LNCAP (cell line): ENCODE measurements at regions not wholly inside any gene's neighbourhood (a gene's known extent, or its start where the extent isn't known, plus 50 kb on each side); places are given as distances from the start of the nearest gene placed in this dataset.

Experiments used
- TF ChIP-seq, protein P1 (sequence below): fragments of 450-650 bp; IDR thresholded peaks from 2 replicates; pipeline ENCODE4 v1.5.1; 2017; ENCODE audit warnings: mild to moderate bottlenecking

DNA sequence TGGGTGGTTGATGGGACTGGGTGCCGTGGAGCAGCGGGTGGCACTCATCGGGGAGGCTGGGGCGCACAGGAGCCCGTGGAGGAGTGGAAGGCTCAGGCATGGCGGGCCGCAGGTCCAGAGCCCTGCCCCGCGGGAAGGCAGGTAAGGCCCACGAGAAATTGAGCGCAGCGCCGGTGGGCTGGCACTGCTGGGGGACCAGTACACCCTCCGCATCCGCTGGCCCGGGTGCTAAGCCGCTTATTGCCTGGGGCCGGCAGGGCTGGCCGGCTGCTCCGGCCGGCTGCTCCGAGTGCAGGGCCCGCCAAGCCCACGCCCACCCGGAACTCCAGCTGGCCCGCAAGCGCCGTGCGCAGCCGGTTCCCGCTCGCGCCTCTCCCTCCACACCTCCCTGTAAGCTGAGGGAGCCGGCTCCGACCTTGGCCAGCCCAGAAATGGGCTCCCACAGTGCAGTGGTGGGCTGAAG lies 85.1 kb upstream of the FAT4 start:
- TF ChIP-seq, protein P1, sequence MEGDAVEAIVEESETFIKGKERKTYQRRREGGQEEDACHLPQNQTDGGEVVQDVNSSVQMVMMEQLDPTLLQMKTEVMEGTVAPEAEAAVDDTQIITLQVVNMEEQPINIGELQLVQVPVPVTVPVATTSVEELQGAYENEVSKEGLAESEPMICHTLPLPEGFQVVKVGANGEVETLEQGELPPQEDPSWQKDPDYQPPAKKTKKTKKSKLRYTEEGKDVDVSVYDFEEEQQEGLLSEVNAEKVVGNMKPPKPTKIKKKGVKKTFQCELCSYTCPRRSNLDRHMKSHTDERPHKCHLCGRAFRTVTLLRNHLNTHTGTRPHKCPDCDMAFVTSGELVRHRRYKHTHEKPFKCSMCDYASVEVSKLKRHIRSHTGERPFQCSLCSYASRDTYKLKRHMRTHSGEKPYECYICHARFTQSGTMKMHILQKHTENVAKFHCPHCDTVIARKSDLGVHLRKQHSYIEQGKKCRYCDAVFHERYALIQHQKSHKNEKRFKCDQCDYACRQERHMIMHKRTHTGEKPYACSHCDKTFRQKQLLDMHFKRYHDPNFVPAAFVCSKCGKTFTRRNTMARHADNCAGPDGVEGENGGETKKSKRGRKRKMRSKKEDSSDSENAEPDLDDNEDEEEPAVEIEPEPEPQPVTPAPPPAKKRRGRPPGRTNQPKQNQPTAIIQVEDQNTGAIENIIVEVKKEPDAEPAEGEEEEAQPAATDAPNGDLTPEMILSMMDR = no peak

DNA sequence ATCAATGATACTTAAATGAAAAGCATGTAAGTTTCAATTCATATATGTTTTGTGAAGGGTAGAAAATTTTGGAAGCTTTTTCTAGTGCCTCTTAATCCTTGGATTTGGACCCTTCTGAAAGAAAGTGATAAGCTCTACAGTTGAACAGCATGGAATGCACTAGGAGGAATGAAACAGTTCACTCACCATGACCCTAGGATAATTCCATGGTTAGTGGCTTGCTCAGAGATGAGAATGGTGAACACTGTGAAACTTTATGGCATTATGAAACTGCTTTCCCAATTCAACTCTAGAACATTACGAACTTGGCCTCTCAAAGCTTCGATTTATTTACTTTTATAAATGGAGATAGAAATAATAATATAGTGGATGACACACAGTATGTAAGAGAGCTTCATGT lies 88.9 kb upstream of the FAT4 start:
- TF ChIP-seq, protein P1 = no peak

DNA sequence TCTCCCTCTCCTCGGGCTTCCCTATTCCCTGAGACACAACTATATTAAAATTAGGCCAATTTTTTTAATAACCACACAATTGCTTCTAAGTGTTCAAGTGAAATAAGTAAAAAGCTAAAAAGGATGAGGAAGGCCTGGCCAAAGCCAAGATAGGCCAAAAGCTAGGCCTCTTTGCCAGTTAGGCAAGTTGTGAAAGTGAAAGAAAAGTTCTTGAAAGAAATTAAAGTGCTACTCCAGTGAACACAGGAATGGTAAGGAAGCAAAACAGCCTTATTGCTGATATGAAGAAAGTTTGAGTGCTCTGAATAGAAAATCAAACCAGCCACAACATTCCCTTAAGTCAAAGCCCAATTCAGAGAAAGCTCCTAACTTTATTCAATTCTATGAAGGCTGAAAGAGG lies 114.2 kb upstream of the FAT4 start:
- TF ChIP-seq, protein P1 = no peak

DNA sequence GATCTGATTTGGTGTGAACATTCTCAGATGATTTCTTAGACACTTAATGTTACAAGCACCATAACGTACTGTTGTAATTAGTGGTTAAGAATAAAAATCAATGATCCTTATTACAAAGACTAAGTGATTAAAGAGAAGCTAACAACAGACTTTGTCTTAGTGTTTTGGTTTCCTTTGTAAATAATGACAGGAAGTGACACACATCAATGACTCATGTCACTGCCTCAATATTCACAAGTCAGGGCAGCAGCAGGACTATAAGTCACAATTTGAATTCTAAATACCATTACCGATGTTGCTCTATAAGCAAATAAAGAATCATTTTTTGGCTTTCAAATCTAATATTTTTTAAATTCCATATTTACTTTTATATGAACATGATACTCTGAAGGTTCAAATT lies 115.8 kb upstream of the FAT4 start:
- TF ChIP-seq, protein P1 = no peak

DNA sequence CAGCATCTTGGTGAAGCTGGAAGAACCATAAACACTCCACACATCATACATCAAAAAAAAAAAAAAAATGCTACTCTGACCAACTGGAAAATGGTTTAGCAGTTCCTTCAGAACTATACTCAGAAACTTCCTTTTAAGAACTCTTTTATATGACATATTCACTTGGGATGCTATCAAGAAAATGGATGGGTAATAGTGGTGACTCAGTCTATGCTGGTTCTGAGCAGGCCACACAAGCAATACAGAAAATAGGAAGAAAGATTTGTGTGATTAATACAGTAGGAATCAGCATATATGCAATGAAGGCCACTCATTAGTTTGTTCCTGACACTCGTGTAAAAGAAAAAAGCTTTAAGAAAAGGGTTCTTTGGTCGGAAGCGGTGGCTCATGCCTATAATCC lies 123.5 kb upstream of the FAT4 start:
- TF ChIP-seq, protein P1 = no peak

DNA sequence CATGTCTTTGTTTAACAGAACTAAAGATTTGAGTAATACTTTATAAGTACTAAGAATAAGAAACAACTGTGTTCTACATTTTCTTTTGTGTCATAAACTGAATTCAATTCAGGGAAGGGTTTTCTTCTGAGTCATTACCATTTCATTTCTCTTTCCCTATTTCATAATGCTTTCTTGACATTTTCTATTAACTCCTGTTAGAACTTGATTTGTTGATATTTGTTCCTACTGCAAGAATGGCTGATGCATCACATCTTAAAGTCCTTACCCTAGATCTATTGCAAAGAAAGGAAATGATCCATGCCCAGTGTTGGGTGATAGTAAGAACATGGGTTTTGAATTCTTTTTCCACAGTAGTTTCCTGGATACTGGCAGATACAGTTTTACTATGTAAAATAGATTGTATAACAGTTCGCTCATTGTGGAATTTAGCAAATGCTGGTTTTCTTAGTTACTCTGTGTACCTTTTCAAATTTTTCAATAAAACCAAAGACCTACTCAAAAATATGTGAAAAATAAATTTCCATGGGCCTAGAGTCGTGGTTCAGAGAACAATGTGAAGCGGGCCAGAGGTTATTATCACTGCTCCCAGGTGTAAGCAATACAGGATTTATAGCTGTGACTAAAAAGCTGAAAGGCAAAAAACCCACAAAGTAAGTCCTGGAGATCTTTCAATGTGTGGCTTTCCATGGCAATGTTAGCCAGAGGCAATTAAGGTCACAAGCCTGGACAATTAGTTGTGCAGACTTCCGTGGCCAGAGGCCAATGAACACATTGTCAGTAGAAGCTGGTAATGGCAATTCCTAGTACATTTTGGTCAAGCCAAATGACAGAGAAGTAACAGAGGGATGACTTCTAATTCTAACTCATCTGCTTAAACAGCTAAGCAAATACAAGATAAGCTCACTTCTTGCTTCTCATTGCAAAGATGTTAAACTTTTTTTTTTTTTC lies 127.3 kb upstream of the FAT4 start:
- TF ChIP-seq, protein P1 = no peak

DNA sequence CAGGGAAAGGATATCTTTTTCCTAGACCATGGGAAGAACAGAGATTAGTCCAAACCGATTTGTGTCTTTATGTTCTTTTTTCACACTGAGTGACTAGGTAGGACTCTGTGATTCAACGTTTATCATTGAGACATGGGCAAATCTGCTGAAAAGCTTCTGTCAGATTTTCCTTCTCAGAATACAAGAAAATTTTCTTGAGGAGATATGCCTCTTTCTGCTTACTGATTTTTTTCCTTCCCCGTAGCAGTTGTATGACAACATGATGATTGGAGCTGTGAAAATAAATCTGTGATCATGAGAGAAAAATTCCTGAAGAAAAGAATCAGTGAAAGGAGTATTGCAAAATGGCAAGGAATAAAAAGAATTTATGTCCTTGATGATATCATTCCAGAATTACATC lies 130.6 kb upstream of the FAT4 start:
- TF ChIP-seq, protein P1 = no peak
